C4-2B (cell line): ENCODE measurements at regions not wholly inside any gene's neighbourhood (a gene's known extent, or its start where the extent isn't known, plus 50 kb on each side); places are given as distances from the start of the nearest gene placed in this dataset.

Source experiments
- CTCF ChIP-seq: fragments of 450-650 bp; conservative IDR thresholded peaks from 2 replicates; pipeline ENCODE4 v1.5.1; 2017; ENCODE audit warnings: mild to moderate bottlenecking
- ZFX ChIP-seq: fragments of 450-650 bp; IDR thresholded peaks from 2 replicates; pipeline ENCODE4 v1.6.1; 2017

GRCh38 chr6:44029444-44030185 lies 97.6 kb downstream of the MRPL14 start:
- TF ChIP-seq CTCF = no peak
- TF ChIP-seq ZFX = no peak
